ENCODE measurements at regions not wholly inside any gene's neighbourhood (a gene's known extent, or its start where the extent isn't known, plus 50 kb on each side); places are given as distances from the start of the nearest gene placed in this dataset.

DNA sequence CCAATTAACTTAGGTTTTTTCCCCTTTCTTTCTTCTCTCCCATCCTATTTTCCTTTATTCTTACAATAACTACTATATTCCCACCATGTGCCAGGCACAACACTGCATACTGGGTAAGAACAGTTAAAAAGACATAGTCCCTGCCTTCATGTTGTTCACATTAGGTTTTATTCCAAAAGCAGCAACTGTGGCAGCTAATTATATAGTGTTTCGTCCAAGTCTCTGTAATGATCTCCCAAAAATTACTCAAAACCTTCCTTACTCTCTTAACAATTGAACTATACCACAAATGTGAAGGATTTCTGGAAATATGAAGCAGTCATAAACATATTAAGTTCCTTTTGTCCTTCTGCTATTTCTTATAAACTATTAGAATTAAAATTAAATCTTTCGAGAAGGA is 184.1 kb upstream of the C11orf58 start:
- TF ChIP-seq EZH2 (IDR thresholded peaks at IDR 0.05; ENCODE audit: insufficient read depth, poor library complexity, severe bottlenecking) (no peak), EZH2phosphoT487 (IDR thresholded peaks at IDR 0.05; ENCODE audit: insufficient read depth, low read depth) (no peak)
